Loucy (cell line): ENCODE measurements at regions not wholly inside any gene's neighbourhood (a gene's known extent, or its start where the extent isn't known, plus 50 kb on each side); places are given as distances from the start of the nearest gene placed in this dataset.

ENCODE experiments used
- H2AFZ ChIP-seq: fragments of 200-600 bp; sonication (generic); 2 replicates; pipeline ENCODE4 v1.6.0; 2016; ENCODE audit warnings: antibody characterized with exemption, mild to moderate bottlenecking, low read length, moderate library complexity
- H3F3A ChIP-seq: fragments of 200-600 bp; 2 replicates; pipeline ENCODE4 v1.6.0; 2016; ENCODE audit warnings: antibody characterized with exemption, low read depth, mild to moderate bottlenecking
- H3K27me3 ChIP-seq: fragments of 200-600 bp; sonication (generic); 2 replicates; pipeline ENCODE4 v1.6.1; 2014; ENCODE audit warnings: low read length, mild to moderate bottlenecking; ENCODE audit not compliant: insufficient read depth, poor library complexity, severe bottlenecking
- H3K36me3 ChIP-seq: fragments of 200-600 bp; sonication (generic); 2 replicates; pipeline ENCODE4 v1.6.1; 2016; ENCODE audit warnings: low read length; ENCODE audit not compliant: insufficient read depth
- H3K4me1 ChIP-seq: fragments of 200-600 bp; sonication (generic); 2 replicates; pipeline ENCODE4 v1.5.1; 2014; ENCODE audit warnings: low read length, mild to moderate bottlenecking; ENCODE audit not compliant: insufficient read depth, poor library complexity, severe bottlenecking
- H3K4me2 ChIP-seq: fragments of 200-600 bp; sonication (generic); 2 replicates; pipeline ENCODE4 v1.6.0; 2014; ENCODE audit warnings: antibody characterized with exemption, low read length, low read depth, mild to moderate bottlenecking; ENCODE audit not compliant: poor library complexity, severe bottlenecking
- H3K4me3 ChIP-seq: fragments of 200-600 bp; sonication (generic); 2 replicates; pipeline ENCODE4 v1.5.1; 2014; ENCODE audit warnings: low read length, mild to moderate bottlenecking, mixed read lengths; ENCODE audit not compliant: poor library complexity, severe bottlenecking
- H3K79me2 ChIP-seq: fragments of 200-600 bp; sonication (generic); 2 replicates; pipeline ENCODE4 v1.6.1; 2014; ENCODE audit warnings: low read length; ENCODE audit not compliant: insufficient read depth
- H3K9ac ChIP-seq: fragments of 200-600 bp; sonication (generic); 2 replicates; pipeline ENCODE4 v1.6.0; 2014; ENCODE audit warnings: mild to moderate bottlenecking, low read depth, low read length, moderate library complexity; ENCODE audit not compliant: poor library complexity, severe bottlenecking
- H3K9me2 ChIP-seq: fragments of 200-600 bp; sonication (generic); replicated peaks from 2 replicates; pipeline ENCODE4 v1.6.1; 2016; ENCODE audit warnings: low read depth, low read length, mixed read lengths
- H3K9me3 ChIP-seq: fragments of 200-600 bp; sonication (generic); 2 replicates; pipeline ENCODE4 v1.6.1; 2014; ENCODE audit warnings: mild to moderate bottlenecking, antibody characterized with exemption, low read length, low read depth; ENCODE audit not compliant: insufficient read depth
- H4K20me1 ChIP-seq: fragments of 200-600 bp; sonication (generic); 2 replicates; pipeline ENCODE4 v1.6.0; 2014; ENCODE audit warnings: antibody characterized with exemption, low read length, mild to moderate bottlenecking; ENCODE audit not compliant: insufficient read depth, poor library complexity, severe bottlenecking
- CTCF ChIP-seq: fragments of 200-600 bp; sonication (generic); conservative IDR thresholded peaks from 2 replicates; pipeline ENCODE4 v1.5.1; 2014; ENCODE audit warnings: mild to moderate bottlenecking, antibody characterized with exemption, low read length
- EZH2phosphoT487 ChIP-seq: fragments of 200-600 bp; IDR thresholded peaks from 2 replicates; pipeline ENCODE4 v1.6.1; 2018; ENCODE audit warnings: antibody characterized with exemption, mild to moderate bottlenecking, moderate library complexity, borderline replicate concordance

- Histone ChIP-seq H3F3A (no peaks in the 10 kb centered on the region), H3K27me3 (no peaks in the 10 kb centered on the region), H3K79me2 (no peaks in the 10 kb centered on the region)
Measured at GRCh38 chrX:22351076-22351475, 78.4 kb downstream of the CBLL2 start.

GRCh38 chrX:22351966-22352365, 79.3 kb downstream of the CBLL2 start:
- no peaks in the 10 kb centered on the region for H3K9me3 ChIP-seq
- no peak overlapping the region for H2AFZ ChIP-seq
- H3K4me3 ChIP-seq, result no peak overlapping the region
- H3K9ac ChIP-seq, result no peak overlapping the region
- no peaks in the 10 kb centered on the region for H3K27me3 ChIP-seq
- no peak overlapping the region for H3K4me2 ChIP-seq
- no peaks in the 10 kb centered on the region for H3K36me3 ChIP-seq
- H3K79me2 ChIP-seq, result no peaks in the 10 kb centered on the region
- no peaks in the 10 kb centered on the region for H4K20me1 ChIP-seq
- H3K9me2 ChIP-seq, result no peaks in the 10 kb centered on the region
- TF ChIP-seq EZH2phosphoT487, result no peak
- TF ChIP-seq CTCF, result no peak
- H3K4me1 ChIP-seq, result no peaks in the 10 kb centered on the region
- no peaks in the 10 kb centered on the region for H3F3A ChIP-seq

More at GRCh38 chrX:22351076-22351475, 78.4 kb downstream of the CBLL2 start:
- H3K4me3 ChIP-seq, result no peak overlapping the region
- H3K9me3 ChIP-seq, result no peaks in the 10 kb centered on the region
- no peaks in the 10 kb centered on the region for H4K20me1 ChIP-seq
- H3K36me3 ChIP-seq, result no peaks in the 10 kb centered on the region
- no peak overlapping the region for H2AFZ ChIP-seq
- no peak overlapping the region for H3K9ac ChIP-seq
- TF ChIP-seq CTCF (no peak), EZH2phosphoT487 (no peak)
- no peaks in the 10 kb centered on the region for H3K9me2 ChIP-seq
- no peaks in the 10 kb centered on the region for H3K4me1 ChIP-seq
- H3K4me2 ChIP-seq, result no peak overlapping the region

DNA sequence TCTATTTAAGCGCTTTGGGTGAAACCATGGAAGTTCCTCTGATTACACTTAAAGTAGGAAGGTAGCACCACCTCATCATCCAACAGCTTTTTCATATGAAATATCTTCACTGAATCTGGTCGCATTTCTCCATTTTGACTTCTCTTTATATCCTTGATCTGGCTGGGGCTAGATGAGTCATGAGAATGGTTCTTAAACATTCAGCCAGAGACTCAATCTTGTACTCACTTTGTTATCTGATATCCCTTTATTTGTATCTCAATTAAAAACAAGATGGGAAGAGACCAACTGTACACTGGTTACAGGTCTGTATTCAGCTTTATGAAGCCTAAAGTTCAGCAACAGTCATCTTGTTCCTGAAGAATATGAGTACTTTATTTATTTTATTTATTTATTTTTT, 84.9 kb downstream of the CBLL2 start:
- Histone ChIP-seq H3F3A (no peaks in the 10 kb centered on the region), H4K20me1 (no peaks in the 10 kb centered on the region), H3K4me2 (no peak overlapping the region), H3K79me2 (no peaks in the 10 kb centered on the region), H3K4me3 (no peak overlapping the region), H3K9me3 (no peaks in the 10 kb centered on the region), H3K36me3 (no peaks in the 10 kb centered on the region), H2AFZ (no peak overlapping the region), H3K4me1 (no peaks in the 10 kb centered on the region), H3K9ac (no peak overlapping the region), H3K27me3 (no peaks in the 10 kb centered on the region), H3K9me2 (no peaks in the 10 kb centered on the region)
- TF ChIP-seq EZH2phosphoT487 (no peak), CTCF (no peak)
